BJ (cell line): ENCODE measurements at regions not wholly inside any gene's neighbourhood (a gene's known extent, or its start where the extent isn't known, plus 50 kb on each side); places are given as distances from the start of the nearest gene placed in this dataset.
"Not testable (repeated sequence)": the region's sequence is repeated elsewhere in the genome, so short reads cannot be mapped to it uniquely, and the experiment has no call there.

ENCODE experiments used
- CTCF ChIA-PET: fragments of 350-600 bp; formaldehyde crosslinking; extraction: SDS; loops from one replicate; lab custom pipeline; 2021; ENCODE audit warnings: antibody characterized with exemption, inconsistent platforms; lab: Yijun Ruan, JAX
- POLR2A ChIA-PET: fragments of 300-600 bp; sonication (Branson Sonifier 250); formaldehyde crosslinking; extraction: SDS; loops from one replicate; lab custom pipeline; 2021; ENCODE audit warnings: antibody characterized with exemption; lab: Charles Lee
- DNase-seq: peaks from one replicate; pipeline ENCODE4 v3.0.0-alpha.2; 2011; ENCODE audit warnings: low read depth
- H3K27me3 ChIP-seq: 2 replicates; pipeline ENCODE4 v1.6.0; 2011; ENCODE audit warnings: low read length; ENCODE audit not compliant: control insufficient read depth, insufficient read depth
- H3K36me3 ChIP-seq: 2 replicates; pipeline ENCODE4 v1.5.1; 2011; ENCODE audit warnings: low read length; ENCODE audit not compliant: control insufficient read depth, insufficient read depth
- H3K4me3 ChIP-seq: 2 replicates; pipeline ENCODE4 v1.5.1; 2011; ENCODE audit warnings: low read depth, mild to moderate bottlenecking, control low read depth, low read length
- TF ChIP-seq, protein P1 (sequence below): IDR thresholded peaks from 2 replicates; pipeline ENCODE4 v1.5.1; 2011; ENCODE audit warnings: low read depth, mild to moderate bottlenecking, control low read depth, inconsistent platforms, low read length, moderate library complexity; ENCODE audit not compliant: insufficient read depth

DNA sequence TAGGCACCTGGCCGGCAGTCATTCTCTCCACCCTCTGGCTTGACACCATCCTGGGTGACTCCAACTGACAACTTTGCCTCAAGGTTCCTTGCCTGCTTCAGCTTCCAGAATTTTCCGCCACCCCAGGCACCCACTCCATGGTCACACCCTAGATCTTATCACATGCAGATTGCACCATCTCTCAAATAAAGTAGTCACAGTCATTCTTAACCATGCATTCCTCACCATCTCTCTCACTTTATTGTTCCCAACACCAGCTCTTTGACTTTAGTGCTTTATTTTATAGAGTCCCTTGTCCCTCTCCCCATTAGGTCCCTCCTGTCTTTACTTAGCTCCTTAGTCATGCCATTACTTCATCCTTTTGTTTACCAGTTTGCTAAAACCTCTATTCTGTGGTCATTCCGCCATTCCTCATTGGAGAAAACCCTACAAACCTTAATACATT, 351.7 kb downstream of the SPRY2 start:
- Histone ChIP-seq H3K4me3 (no peak overlapping the region), H3K27me3 (no peaks in the 10 kb centered on the region), H3K36me3 (no peaks in the 10 kb centered on the region)
- POLR2A ChIA-PET: interaction anchor here (0.5 kb wide), 1 partner anchor 213 kb away, joined by 3 read pairs; no protein-coding TSS in a partner anchor
- TF ChIP-seq, protein P1, sequence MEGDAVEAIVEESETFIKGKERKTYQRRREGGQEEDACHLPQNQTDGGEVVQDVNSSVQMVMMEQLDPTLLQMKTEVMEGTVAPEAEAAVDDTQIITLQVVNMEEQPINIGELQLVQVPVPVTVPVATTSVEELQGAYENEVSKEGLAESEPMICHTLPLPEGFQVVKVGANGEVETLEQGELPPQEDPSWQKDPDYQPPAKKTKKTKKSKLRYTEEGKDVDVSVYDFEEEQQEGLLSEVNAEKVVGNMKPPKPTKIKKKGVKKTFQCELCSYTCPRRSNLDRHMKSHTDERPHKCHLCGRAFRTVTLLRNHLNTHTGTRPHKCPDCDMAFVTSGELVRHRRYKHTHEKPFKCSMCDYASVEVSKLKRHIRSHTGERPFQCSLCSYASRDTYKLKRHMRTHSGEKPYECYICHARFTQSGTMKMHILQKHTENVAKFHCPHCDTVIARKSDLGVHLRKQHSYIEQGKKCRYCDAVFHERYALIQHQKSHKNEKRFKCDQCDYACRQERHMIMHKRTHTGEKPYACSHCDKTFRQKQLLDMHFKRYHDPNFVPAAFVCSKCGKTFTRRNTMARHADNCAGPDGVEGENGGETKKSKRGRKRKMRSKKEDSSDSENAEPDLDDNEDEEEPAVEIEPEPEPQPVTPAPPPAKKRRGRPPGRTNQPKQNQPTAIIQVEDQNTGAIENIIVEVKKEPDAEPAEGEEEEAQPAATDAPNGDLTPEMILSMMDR: no peak
- CTCF ChIA-PET: interaction anchor here (2.5 kb wide), 1 partner anchor 353 kb away, joined by 12 read pairs; the partner anchor contains the start of gene SPRY2
- DNase-seq: peak; percentile 68

DNA sequence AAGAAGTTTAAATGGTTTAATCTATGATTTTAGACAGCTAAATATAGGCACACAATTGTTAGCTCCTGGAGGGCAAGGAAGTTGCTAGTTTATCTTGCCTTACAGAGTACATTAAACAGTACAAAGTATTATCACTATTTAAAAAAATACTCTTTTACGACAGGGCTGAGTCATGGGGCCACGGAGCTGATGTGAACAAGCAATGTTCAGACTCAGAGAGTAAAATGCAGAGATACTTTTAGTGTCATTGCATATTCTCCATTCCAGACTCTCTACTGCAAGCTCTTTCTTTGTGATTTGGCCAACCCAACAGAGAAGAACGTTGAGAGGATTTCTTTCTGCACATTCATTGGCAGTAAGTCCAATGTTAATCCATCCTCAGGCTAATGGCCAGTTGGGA, 352.4 kb downstream of the SPRY2 start:
- ChIA-PET POLR2A (interaction anchor here (0.5 to 0.8 kb wide), 3 partner anchors 52 to 358 kb away, joined by 3 to 4 read pairs (median 3); no protein-coding TSS in a partner anchor), CTCF (interaction anchor here (0.6 to 2.5 kb wide), 2 partner anchors 300 to 354 kb away, joined by 3 to 12 read pairs; partner anchors contain the start of gene SPRY2)
- peak; percentile 84 for DNase-seq
- H3K27me3 ChIP-seq: no peaks in the 10 kb centered on the region
- no peaks in the 10 kb centered on the region for H3K36me3 ChIP-seq
- TF ChIP-seq, protein P1: no peak
- no peak overlapping the region for H3K4me3 ChIP-seq

DNA sequence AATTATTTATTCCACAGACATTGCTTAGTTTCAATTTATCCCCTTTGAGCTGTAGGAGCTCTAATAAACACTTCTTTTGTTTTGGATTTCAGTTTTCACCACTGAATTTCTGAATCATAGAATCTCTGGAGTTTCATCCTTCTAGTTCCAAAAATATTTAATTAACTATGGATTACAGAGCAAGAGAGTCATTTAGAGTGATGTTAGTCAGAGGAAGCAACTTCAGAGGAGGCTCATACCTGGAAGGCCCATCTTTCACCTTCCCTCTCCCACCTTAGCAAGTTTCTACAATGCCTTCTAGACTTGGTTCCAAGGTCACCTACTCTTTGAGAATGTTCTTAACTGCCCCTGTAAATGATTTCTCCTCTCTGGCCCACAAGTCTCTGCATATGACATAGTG, 353.2 kb downstream of the SPRY2 start:
- CTCF ChIA-PET: interaction anchor here (0.6 to 2.5 kb wide), 2 partner anchors 301 to 355 kb away, joined by 3 to 12 read pairs; partner anchors contain the start of gene SPRY2
- POLR2A ChIA-PET: interaction anchor here (0.7 to 0.8 kb wide), 2 partner anchors 51 to 309 kb away, joined by 3 to 4 read pairs; no protein-coding TSS in a partner anchor
- no peaks in the 10 kb centered on the region for H3K27me3 ChIP-seq
- no peaks in the 10 kb centered on the region for H3K36me3 ChIP-seq
- no peak overlapping the region for H3K4me3 ChIP-seq
- TF ChIP-seq, protein P1: no peak
- DNase-seq: no peak

DNA sequence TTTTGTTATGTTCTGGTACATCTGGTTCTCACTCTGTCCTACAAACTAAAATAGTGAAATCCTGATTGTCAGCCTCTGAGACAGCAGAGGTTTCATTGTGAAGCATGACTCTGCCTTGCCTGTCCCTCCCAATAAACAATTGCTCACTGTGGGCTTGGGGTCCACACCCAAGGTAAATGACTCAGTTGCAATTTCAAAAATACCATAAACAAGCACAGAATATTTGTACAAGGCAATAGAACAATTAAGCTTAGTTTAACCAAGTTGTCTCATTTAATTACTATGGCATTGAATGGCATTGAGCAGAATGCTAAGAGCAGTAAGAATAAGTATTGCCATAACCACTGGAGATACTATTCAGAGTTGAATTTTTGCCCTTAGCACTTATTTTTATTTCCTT, 353.6 kb downstream of the SPRY2 start:
- ChIA-PET POLR2A (interaction anchor here (0.7 kb wide), 1 partner anchor 309 kb away, joined by 4 read pairs; no protein-coding TSS in a partner anchor), CTCF (interaction anchor here (2.5 kb wide), 1 partner anchor 355 kb away, joined by 12 read pairs; the partner anchor contains the start of gene SPRY2)
- TF ChIP-seq, protein P1: no peak
- Histone ChIP-seq H3K4me3 (no peak overlapping the region), H3K36me3 (no peaks in the 10 kb centered on the region), H3K27me3 (no peaks in the 10 kb centered on the region)
- no peak for DNase-seq

DNA sequence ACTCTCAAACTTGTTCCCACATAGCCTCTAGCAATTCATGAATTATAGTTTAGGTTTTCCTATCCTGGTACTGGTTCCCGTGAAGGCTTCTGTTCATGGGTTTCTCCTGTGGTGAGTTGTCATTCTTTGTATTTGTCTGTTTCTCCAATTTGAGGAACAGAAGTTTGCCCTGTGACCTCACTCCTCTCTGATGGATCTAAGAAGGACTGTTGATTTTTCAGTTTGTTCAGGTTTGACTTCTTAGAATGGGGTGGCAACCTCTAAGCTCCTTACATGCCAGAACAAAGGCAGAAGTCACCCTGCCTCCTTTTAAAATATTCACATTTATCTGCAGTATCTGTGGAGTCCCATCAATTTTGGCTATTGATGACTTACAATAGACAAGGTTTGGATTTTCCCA, 354.0 kb downstream of the SPRY2 start:
- TF ChIP-seq, protein P1: no peak
- DNase-seq: no peak
- Histone ChIP-seq H3K27me3 (no peaks in the 10 kb centered on the region), H3K4me3 (no peak overlapping the region), H3K36me3 (no peaks in the 10 kb centered on the region)
- POLR2A ChIA-PET: no interaction called here
- CTCF ChIA-PET: no interaction called here

DNA sequence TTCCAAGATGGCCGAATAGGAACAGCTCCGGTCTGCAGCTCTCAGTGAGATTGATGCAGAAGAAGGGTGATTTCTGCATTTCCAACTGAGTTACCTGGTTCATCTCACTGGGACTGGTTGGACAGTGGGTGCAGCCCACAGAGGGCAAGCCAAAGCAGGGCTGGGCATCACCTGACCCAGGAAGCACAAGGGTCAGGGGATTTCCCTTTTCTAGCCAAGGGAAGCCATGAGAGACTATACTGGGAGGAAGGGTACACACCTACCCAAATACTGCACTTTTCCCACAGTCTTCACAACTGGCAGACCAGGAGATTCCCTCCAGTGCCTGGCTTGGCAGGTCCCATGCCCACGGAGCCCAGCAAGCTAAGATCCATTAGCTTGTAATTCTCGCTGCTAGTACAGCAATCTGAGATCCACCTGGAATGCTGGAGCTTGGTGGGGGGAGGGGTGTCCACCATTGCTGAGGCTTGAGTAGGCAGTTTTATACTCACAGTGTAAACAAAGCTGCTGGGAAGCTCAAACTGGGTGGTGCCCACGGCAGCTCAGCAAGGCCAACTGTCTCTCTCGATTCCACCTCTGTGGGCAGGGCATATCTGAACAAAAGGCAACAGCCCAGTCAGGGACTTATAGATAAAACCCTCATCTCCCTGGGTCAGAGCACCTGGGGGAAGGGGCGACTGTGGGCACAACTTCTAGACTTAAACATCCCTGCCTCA, 365.8 kb downstream of the SPRY2 start:
- H3K36me3 ChIP-seq, H3K4me3 ChIP-seq, POLR2A ChIA-PET, H3K27me3 ChIP-seq, DNase-seq: not testable (repeated sequence)
- CTCF ChIA-PET: interaction anchor here (1.0 to 1.5 kb wide), 3 partner anchors 9 to 364 kb away, joined by 3 to 4 read pairs (median 3); no protein-coding TSS in a partner anchor
